SH-SY5Y (cell line): ENCODE measurements at regions not wholly inside any gene's neighbourhood (a gene's known extent, or its start where the extent isn't known, plus 50 kb on each side); places are given as distances from the start of the nearest gene placed in this dataset.

ENCODE experiments used
- GATA2 ChIP-seq: IDR thresholded peaks from 2 replicates; pipeline ENCODE4 v1.6.1; 2011; ENCODE audit warnings: mild to moderate bottlenecking, low read depth, low read length
- GATA3 ChIP-seq: IDR thresholded peaks from 2 replicates; pipeline ENCODE4 v1.6.1; 2011; ENCODE audit warnings: low read depth, mild to moderate bottlenecking, low read length, moderate library complexity

DNA sequence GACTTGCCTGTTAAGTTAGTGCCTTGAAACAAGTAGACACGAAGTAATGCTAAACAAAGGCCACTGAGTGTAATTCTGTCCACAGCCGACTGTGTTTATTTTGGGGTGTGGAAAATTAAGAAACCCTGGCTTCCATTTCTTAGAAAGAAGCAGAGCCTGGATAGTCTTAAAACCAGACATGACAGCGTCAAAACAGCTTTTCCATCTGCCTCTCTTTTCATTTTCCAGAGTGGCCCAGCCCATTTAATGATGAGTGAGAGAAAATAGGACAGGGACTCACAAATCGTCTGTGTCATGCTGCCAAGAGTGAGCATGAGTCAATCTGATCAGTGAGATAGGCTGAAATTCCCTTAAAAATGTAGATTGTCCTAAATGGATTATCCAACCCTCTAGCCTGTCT is 485.9 kb downstream of the JRKL start:
- TF ChIP-seq GATA2 = peak; percentile 51
- no peak for TF ChIP-seq GATA3
